ENCODE measurements at regions not wholly inside any gene's neighbourhood (a gene's known extent, or its start where the extent isn't known, plus 50 kb on each side); places are given as distances from the start of the nearest gene placed in this dataset.

GRCh38 chr17:77700165-77700881 lies 258.2 kb upstream of the TNRC6C start:
- DNase-seq (ENCODE audit: low read depth), result no peak

GRCh38 chr17:77701996-77702395 lies 256.5 kb upstream of the TNRC6C start:
- no peak for DNase-seq (ENCODE audit: low read depth)

- no peak for DNase-seq (ENCODE audit: low read depth)
Observed at GRCh38 chr17:77704048-77704815, 254.3 kb upstream of the TNRC6C start.

GRCh38 chr17:77706938-77707337 lies 251.6 kb upstream of the TNRC6C start:
- no peak for DNase-seq (ENCODE audit: low read depth)

GRCh38 chr17:77707546-77707945 lies 251.0 kb upstream of the TNRC6C start:
- no peak for DNase-seq (ENCODE audit: low read depth)

GRCh38 chr17:77708049-77708448 lies 250.5 kb upstream of the TNRC6C start:
- no peak for DNase-seq (ENCODE audit: low read depth)

GRCh38 chr17:77708936-77709335 lies 249.6 kb upstream of the TNRC6C start:
- DNase-seq (ENCODE audit: low read depth), result no peak

GRCh38 chr17:77709594-77709993 lies 248.9 kb upstream of the TNRC6C start:
- DNase-seq (ENCODE audit: low read depth), result no peak

GRCh38 chr17:77712578-77712977 lies 245.9 kb upstream of the TNRC6C start:
- DNase-seq (ENCODE audit: low read depth), result no peak

GRCh38 chr17:77716289-77716926 lies 242.1 kb upstream of the TNRC6C start:
- DNase-seq (ENCODE audit: low read depth), result no peak

- no peak for DNase-seq (ENCODE audit: low read depth)
Observed at GRCh38 chr17:77717941-77718668, 240.4 kb upstream of the TNRC6C start.

GRCh38 chr17:77718669-77718961 lies 239.9 kb upstream of the TNRC6C start:
- DNase-seq (ENCODE audit: low read depth), result no peak

GRCh38 chr17:77719806-77720205 lies 238.7 kb upstream of the TNRC6C start:
- DNase-seq (ENCODE audit: low read depth), result no peak

- DNase-seq (ENCODE audit: low read depth), result no peak
Observed at GRCh38 chr17:77720946-77721845, 237.3 kb upstream of the TNRC6C start.

- DNase-seq (ENCODE audit: low read depth), result no peak
Observed at GRCh38 chr17:77721846-77722160, 236.7 kb upstream of the TNRC6C start.

- DNase-seq (ENCODE audit: low read depth), result no peak
Observed at GRCh38 chr17:77722366-77722765, 236.1 kb upstream of the TNRC6C start.

GRCh38 chr17:77723071-77723908 lies 235.2 kb upstream of the TNRC6C start:
- no peak for DNase-seq (ENCODE audit: low read depth)

GRCh38 chr17:77723909-77724875 lies 234.3 kb upstream of the TNRC6C start:
- no peak for DNase-seq (ENCODE audit: low read depth)

- no peak for DNase-seq (ENCODE audit: low read depth)
Observed at GRCh38 chr17:77724876-77725615, 233.5 kb upstream of the TNRC6C start.

All from stromal cell of bone marrow (primary cell).